Heart right ventricle (tissue), 16 donors: ENCODE measurements at regions not wholly inside any gene's neighbourhood (a gene's known extent, or its start where the extent isn't known, plus 50 kb on each side); places are given as distances from the start of the nearest gene placed in this dataset.

Source experiments
- ATAC-seq, 8 donors: fragments of 200-7000 bp; cut with Tn5 transposase; one replicate each; pipeline ENCODE4 v1.9.1; 2020; ENCODE audit warnings: mild to moderate bottlenecking in 8 of 8, moderate library complexity in 8 of 8, moderate number of reproducible peaks in 1 of 8
- DNase-seq, 2 donors: peaks; one replicate each; pipeline ENCODE4 v3.0.0-alpha.2; 2020
- H3K27ac ChIP-seq, 10 donors: fragments of 200-600 bp; sonication (generic) in 2 of 10; one replicate each; pipeline versions ENCODE4 v1.5.0 to v1.8.0; 2020 to 2022; ENCODE audit warnings: mild to moderate bottlenecking in 3 of 10
- H3K27me3 ChIP-seq, 7 donors: fragments of 200-600 bp; one replicate each; pipeline ENCODE4 v1.8.0; 2021 to 2022; ENCODE audit warnings: mild to moderate bottlenecking in 2 of 7
- H3K36me3 ChIP-seq, 9 donors: fragments of 200-600 bp; sonication (generic) in 1 of 9; one replicate each; pipeline versions ENCODE4 v1.5.0 to v1.8.0; 2020 to 2022; ENCODE audit warnings: mild to moderate bottlenecking in 2 of 9
- H3K4me1 ChIP-seq, 9 donors: fragments of 200-600 bp; sonication (generic) in 1 of 9; one replicate each; pipeline versions ENCODE4 v1.5.0 to v1.8.0; 2020 to 2022; ENCODE audit warnings: mild to moderate bottlenecking in 4 of 9
- H3K4me3 ChIP-seq, 10 donors: fragments of 200-600 bp; sonication (generic) in 2 of 10; one replicate each; pipeline versions ENCODE4 v1.5.0 to v1.8.0; 2020 to 2022; ENCODE audit warnings: mild to moderate bottlenecking in 7 of 10, moderate library complexity in 2 of 10
- H3K9me3 ChIP-seq, 11 donors: fragments of 200-600 bp in 10 of 11; sonication (generic) in 2 of 11; one replicate each; pipeline versions ENCODE4 v1.5.0 to v1.8.0; 2013 to 2022; ENCODE audit warnings: mild to moderate bottlenecking in 2 of 11, control low read depth in 1 of 11, moderate library complexity in 1 of 11
- CTCF ChIP-seq, 9 donors: fragments of 200-600 bp; sonication (generic) in 2 of 9; IDR thresholded peaks; one replicate each; pipeline versions ENCODE4 v1.5.0 to v1.8.0; 2021 to 2022; ENCODE audit warnings: antibody characterized with exemption in 9 of 9, mild to moderate bottlenecking in 5 of 9, moderate library complexity in 1 of 9
- WGBS, 2 donors: extraction: QIAGEN DNeasy Blood & Tissue Kit; methylation state at CpG; one replicate each; pipeline ENCODE4 v1.1.7; 2013; ENCODE audit warnings: inconsistent platforms in 1 of 2; 5-methylcytosine and 5-hydroxymethylcytosine counted together
- intact Hi-C, 10 donors: fragments of 100-400 bp; cut with DNase I; formaldehyde crosslinking; loops; one replicate each; pipeline versions ENCODE4 v1.11.1 to v1.14.2; 2022
- donor health status: Arrhythmogenic right ventricular cardiomyopathy.
- donor health status: ischemic (EF 13 %, LVEDD 7.1; RV severe dilation, severe dysfunction).
- donor health status: healthy with polysubstance abuse.
- donor health status: DM: no; HTN: yes; CAD: no.
- donor health status: DM: no; HTN: no; CAD: no.
- donor health status: ischemic (EF 25% LVEDD 6.9; RV normal size, moderate dysfunction).
- donor health status: ischemic (EF 25% LVEDD 5.7; RV mildly dilated, moderate dysfunction).
- donor health status: healthy.
- donor health status: DM: yes; HTN: yes; CAD: no.
- donor health status: Ischemic cardiomyopathy.
- donor health status: ischemic (EF 35%, LVEDD 5.7; RV mildly dilated, moderate dysfunction).
- donor health status: nonischemic (EF 11% LVEDD 7.7; RV severe dilation, severe dysfunction).
- donor health status: DM: yes; HTN: yes; CAD: no.
- donor health status: PGD.
- donor health status: ischemic (EF 29% LVEDD 5.4; RV normal size, mild dysfunction).
- donor health status: nonischemic (EF 23%, LVEDD 6.1; RV moderate dilation, normal function).

- H3K27me3 ChIP-seq = no peaks in the 10 kb centered on the region
- H3K9me3 ChIP-seq = peaks cover 0 to 31% (median 11%) of the 10 kb centered on the region in 11 donors
- TF ChIP-seq CTCF (IDR thresholded peaks at IDR 0.05) = peak in 8 of 9 donors; percentile 16 to 55 (median 39)
- intact Hi-C loops = no loop called here
- 67 to 83% methylated on average over 2 of the region's 2 CpGs for WGBS, 2 donors
- no peak overlapping the region for H3K4me3 ChIP-seq
- H3K36me3 ChIP-seq = no peaks in the 10 kb centered on the region
- H3K27ac ChIP-seq = no peak overlapping the region
- no peak for ATAC-seq
- DNase-seq = no peak
- peaks cover 0 to 6% (median 0%) of the 10 kb centered on the region in 9 donors for H3K4me1 ChIP-seq
Observed at GRCh38 chr2:172200495-172201085, 97.9 kb upstream of the DLX2 start.

DNA sequence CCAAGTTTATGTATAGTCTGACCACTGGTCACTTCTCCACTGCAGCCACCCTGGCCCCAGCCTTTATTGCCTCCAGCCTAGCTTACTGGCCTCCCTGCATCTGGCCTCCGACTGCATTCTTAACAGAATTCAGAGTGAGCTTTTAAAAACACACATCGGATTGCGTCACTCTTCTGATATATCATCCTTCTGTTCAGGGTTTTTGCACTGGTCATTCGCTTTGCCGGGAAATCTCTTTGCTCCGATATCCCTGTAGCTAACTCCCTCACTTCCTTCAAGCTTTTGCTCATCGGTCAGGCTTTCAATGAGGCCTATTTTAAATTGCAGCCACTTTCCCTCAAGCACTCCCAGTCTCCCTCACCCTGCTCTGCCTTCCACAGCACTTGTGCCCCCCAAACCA, 101.6 kb upstream of the DLX2 start:
- no peak for TF ChIP-seq CTCF (IDR thresholded peaks at IDR 0.05)
- H3K4me3 ChIP-seq = no peak overlapping the region
- 83% methylated on average over 7 of the region's 7 CpGs for WGBS, 2 donors
- H3K27ac ChIP-seq = no peak overlapping the region
- ATAC-seq (no peak), DNase-seq (no peak)
- H3K36me3 ChIP-seq = no peaks in the 10 kb centered on the region
- intact Hi-C loops = no loop called here
- no peaks in the 10 kb centered on the region for H3K27me3 ChIP-seq
- peaks cover 0 to 14% (median 0%) of the 10 kb centered on the region in 9 donors for H3K4me1 ChIP-seq
- H3K9me3 ChIP-seq = peaks cover 0 to 18% (median 11%) of the 10 kb centered on the region in 11 donors

DNA sequence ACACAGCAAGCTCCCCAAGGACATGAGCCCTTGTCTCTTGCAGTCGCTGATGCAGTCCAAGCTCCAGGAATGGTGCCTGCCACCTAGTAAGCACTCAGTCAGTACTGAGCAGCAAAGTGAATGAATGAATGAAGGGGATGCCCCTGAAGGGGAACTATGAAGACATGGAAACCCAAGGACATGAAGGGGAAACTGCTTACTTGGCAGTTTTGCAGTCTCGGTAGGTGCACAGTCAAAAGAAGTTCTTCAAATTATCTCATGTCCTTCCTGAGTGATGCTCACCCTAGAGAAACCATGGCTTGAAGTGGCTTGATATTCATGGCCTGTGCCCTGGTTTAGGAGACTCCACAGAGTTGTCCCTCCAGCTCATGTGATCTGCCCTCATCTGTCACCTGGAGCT, 102.1 kb upstream of the DLX2 start:
- Histone ChIP-seq H3K4me1 (peaks cover 0 to 17% (median 0%) of the 10 kb centered on the region in 9 donors), H3K4me3 (no peak overlapping the region), H3K27ac (no peak overlapping the region), H3K27me3 (no peaks in the 10 kb centered on the region), H3K9me3 (peaks cover 0 to 13% (median 9%) of the 10 kb centered on the region in 11 donors), H3K36me3 (no peaks in the 10 kb centered on the region)
- intact Hi-C loops = no loop called here
- TF ChIP-seq CTCF (IDR thresholded peaks at IDR 0.05) = no peak
- DNase-seq = no peak
- WGBS, 2 donors = 74 to 76% methylated on average over 2 of the region's 2 CpGs
- ATAC-seq = no peak

DNA sequence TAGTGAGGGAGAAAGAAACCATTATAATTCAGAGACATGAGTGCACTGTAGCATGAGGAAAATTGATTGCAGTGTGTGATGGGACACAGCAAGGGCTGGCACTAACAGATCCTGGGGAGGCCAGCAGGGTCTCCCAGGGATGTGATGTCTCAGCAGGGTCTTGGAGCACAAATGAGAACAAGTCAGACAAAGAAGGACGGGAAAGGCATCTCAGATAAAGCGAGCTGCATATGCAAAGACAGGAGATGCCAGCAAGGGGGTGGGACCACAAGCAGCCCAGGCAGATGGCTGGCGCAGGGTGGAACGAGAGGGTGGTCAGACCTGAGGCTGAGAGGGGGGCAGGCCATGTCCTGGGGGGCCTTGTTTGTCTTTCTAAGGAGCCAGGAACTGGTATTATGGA, 102.6 kb upstream of the DLX2 start:
- no peaks in the 10 kb centered on the region for H3K36me3 ChIP-seq
- intact Hi-C loops = no loop called here
- WGBS, 2 donors = 60 to 64% methylated on average over 4 of the region's 4 CpGs
- no peak overlapping the region for H3K27ac ChIP-seq
- H3K4me3 ChIP-seq = no peak overlapping the region
- ATAC-seq (no peak), DNase-seq (no peak)
- no peak for TF ChIP-seq CTCF (IDR thresholded peaks at IDR 0.05)
- no peaks in the 10 kb centered on the region for H3K27me3 ChIP-seq
- peaks cover 0 to 8% (median 3%) of the 10 kb centered on the region in 11 donors for H3K9me3 ChIP-seq
- peaks cover 0 to 18% (median 0%) of the 10 kb centered on the region in 9 donors for H3K4me1 ChIP-seq
